Upper lobe of right lung (tissue), 1 donor: ENCODE measurements at regions not wholly inside any gene's neighbourhood (a gene's known extent, or its start where the extent isn't known, plus 50 kb on each side); places are given as distances from the start of the nearest gene placed in this dataset.
A peak's percentile ranks its signal among the peaks of the same experiment; 100 is the strongest.

Experiments used
- ATAC-seq: fragments of 200-7000 bp; cut with Tn5 transposase; one replicate; pipeline ENCODE4 v1.9.1; 2020; ENCODE audit warnings: mild to moderate bottlenecking, moderate library complexity
- DNase-seq: peaks from one replicate; pipeline ENCODE4 v3.0.0-alpha.2; 2020
- H3K27ac ChIP-seq: fragments of 200-600 bp; one replicate; pipeline ENCODE4 v1.8.0; 2022
- H3K27me3 ChIP-seq: fragments of 200-600 bp; one replicate; pipeline ENCODE4 v1.8.0; 2022; ENCODE audit warnings: mild to moderate bottlenecking
- H3K36me3 ChIP-seq: fragments of 200-600 bp; one replicate; pipeline ENCODE4 v1.8.0; 2022
- H3K4me1 ChIP-seq: fragments of 200-600 bp; one replicate; pipeline ENCODE4 v1.8.0; 2022
- H3K4me3 ChIP-seq: fragments of 200-600 bp; one replicate; pipeline ENCODE4 v1.8.0; 2022; ENCODE audit warnings: mild to moderate bottlenecking
- H3K9me3 ChIP-seq: fragments of 200-600 bp; one replicate; pipeline ENCODE4 v1.8.0; 2022
- intact Hi-C: fragments of 100-400 bp; cut with DNase I; formaldehyde crosslinking; loops from one replicate; pipeline ENCODE4 v1.11.0; 2022
- TF ChIP-seq, protein P1 (sequence below): fragments of 200-600 bp; IDR thresholded peaks from one replicate; pipeline ENCODE4 v1.8.0; 2022; ENCODE audit warnings: antibody characterized with exemption
- donor health status: DM: no; HTN: yes; CAD: no; lungs with severe emphysema.

DNA sequence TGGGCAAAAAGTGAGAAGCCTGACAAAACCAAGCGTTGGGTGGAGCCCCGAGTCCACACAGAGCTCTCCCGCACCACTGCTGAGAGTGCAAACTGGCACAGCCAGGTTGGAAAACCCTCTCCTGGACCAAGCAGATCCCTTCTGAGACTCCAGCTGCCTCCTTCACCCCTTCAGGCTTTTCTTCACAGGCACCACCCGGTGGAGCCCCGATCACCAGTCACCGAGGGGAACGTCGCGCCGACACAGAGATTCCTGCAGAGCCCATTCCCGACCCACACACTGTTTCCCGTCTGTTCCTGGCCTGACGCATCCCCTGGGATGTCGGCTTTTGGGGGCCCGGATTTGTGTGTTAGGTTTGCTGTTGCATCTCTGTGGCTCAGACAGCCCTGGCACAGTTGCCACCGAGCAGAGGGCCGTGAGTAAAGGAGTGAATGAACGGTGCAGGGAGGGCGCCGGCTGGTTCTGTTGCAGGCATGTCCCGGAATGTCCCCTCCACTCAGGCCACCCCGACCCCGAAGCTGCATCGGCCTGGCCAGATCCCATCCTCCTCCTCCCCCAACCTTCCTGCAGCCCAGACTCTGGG, 51.0 kb upstream of the INPP5A start:
- Histone ChIP-seq H3K27ac (no peak overlapping the region), H3K4me1 (peaks cover 4% of the 10 kb centered on the region), H3K27me3 (no peaks in the 10 kb centered on the region), H3K9me3 (no peaks in the 10 kb centered on the region), H3K36me3 (no peaks in the 10 kb centered on the region), H3K4me3 (no peak overlapping the region)
- TF ChIP-seq, protein P1, sequence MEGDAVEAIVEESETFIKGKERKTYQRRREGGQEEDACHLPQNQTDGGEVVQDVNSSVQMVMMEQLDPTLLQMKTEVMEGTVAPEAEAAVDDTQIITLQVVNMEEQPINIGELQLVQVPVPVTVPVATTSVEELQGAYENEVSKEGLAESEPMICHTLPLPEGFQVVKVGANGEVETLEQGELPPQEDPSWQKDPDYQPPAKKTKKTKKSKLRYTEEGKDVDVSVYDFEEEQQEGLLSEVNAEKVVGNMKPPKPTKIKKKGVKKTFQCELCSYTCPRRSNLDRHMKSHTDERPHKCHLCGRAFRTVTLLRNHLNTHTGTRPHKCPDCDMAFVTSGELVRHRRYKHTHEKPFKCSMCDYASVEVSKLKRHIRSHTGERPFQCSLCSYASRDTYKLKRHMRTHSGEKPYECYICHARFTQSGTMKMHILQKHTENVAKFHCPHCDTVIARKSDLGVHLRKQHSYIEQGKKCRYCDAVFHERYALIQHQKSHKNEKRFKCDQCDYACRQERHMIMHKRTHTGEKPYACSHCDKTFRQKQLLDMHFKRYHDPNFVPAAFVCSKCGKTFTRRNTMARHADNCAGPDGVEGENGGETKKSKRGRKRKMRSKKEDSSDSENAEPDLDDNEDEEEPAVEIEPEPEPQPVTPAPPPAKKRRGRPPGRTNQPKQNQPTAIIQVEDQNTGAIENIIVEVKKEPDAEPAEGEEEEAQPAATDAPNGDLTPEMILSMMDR, result no peak
- ATAC-seq, result no peak
- intact Hi-C loops, result no loop called here
- DNase-seq, result peak; percentile 48

DNA sequence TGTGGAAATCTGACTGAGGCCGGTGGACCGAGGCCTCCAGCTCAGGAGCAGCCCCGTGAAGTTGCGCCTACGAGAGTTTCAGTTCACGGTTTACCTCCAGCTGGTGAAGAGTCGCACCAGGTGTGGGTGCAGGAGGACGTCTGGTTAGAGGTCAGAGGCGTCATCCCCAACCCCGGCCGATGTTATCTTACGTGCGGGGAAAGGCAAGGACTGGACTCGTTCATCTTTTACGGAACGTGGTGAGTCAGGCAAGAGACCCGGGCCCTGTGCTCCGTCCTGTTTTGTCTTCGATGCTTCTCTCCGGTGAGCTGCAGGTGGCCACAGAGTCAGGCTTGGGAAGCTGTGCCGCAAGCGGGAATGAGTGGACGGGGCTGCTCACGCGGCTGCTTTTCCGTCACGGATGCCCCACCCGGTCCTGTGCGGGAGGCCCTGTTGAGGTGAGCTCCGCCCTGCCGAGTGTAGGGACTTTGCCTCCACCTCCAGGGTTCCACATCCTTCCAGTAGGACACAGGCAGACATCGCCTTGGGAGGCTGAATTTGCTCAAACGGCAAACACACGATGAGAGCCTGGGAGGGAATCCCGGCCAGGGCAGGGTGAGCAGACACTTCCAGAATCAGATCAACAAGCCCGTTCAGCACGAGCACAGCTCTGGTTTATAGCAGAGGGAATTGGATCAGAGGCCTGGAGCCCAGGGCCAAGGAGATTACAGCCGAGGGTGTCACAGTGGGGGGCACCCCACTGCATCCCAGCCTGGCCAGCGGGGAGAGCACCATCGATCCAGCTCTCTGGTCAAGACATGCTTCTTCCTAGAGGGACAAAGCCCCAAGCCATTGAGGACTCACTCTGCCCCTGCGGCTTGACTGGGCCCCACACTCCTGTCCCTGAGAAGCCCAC, 50.1 kb upstream of the INPP5A start:
- ATAC-seq, result no peak
- intact Hi-C loops, result no loop called here
- DNase-seq, result peak; percentile 49

More for the DNA sequence above, 50.1 kb upstream of the INPP5A start:
- no peak overlapping the region for H3K4me3 ChIP-seq
- no peaks in the 10 kb centered on the region for H3K9me3 ChIP-seq
- H3K27me3 ChIP-seq, result no peaks in the 10 kb centered on the region
- TF ChIP-seq, protein P1, result no peak
- H3K36me3 ChIP-seq, result no peaks in the 10 kb centered on the region
- no peak overlapping the region for H3K27ac ChIP-seq
- no peaks in the 10 kb centered on the region for H3K4me1 ChIP-seq
